IMR-90 (cell line): ENCODE measurements at regions not wholly inside any gene's neighbourhood (a gene's known extent, or its start where the extent isn't known, plus 50 kb on each side); places are given as distances from the start of the nearest gene placed in this dataset.
"Not testable (repeated sequence)": the region's sequence is repeated elsewhere in the genome, so short reads cannot be mapped to it uniquely, and the experiment has no call there.

Experiments
- ATAC-seq: fragments of 200-7000 bp; cut with Tn5 transposase; 2 replicates; pipeline ENCODE4 v1.9.1; 2020; ENCODE audit warnings: low read depth, mild to moderate bottlenecking, moderate library complexity
- BruUV-seq: library from RNA; stranded (reverse); fragments of 400-500 nt; replicated peaks from 2 replicates; lab custom pipeline; 2021; lab: Mats Ljungman, UMichigan
- CTCF ChIA-PET: fragments of 300-600 bp; formaldehyde crosslinking; extraction: SDS; loops from one replicate; lab custom pipeline; 2021; ENCODE audit warnings: antibody characterized with exemption; lab: Yijun Ruan, JAX
- POLR2A ChIA-PET: fragments of 300-600 bp; sonication (Branson Sonifier 250); formaldehyde crosslinking; loops from one replicate; lab custom pipeline; 2022; ENCODE audit warnings: antibody characterized with exemption; ENCODE audit not compliant: unreplicated experiment; lab: Charles Lee
- DNase-seq: peaks from one replicate; pipeline ENCODE4 v3.0.0; 2013
- H2AFZ ChIP-seq: replicated peaks from 2 replicates; pipeline ENCODE3; 2013; ENCODE audit warnings: low read length, mild to moderate bottlenecking; ENCODE audit not compliant: poor library complexity
- H2AK5ac ChIP-seq: 2 replicates; pipeline ENCODE4 v1.6.1; 2013; ENCODE audit warnings: low read depth, low read length, inconsistent platforms
- H2AK9ac ChIP-seq: replicated peaks from 2 replicates; pipeline ENCODE3; 2013; ENCODE audit warnings: mild to moderate bottlenecking, low read depth, low read length, moderate library complexity; ENCODE audit not compliant: poor library complexity
- H2BK120ac ChIP-seq: 2 replicates; pipeline ENCODE4 v1.6.1; 2013; ENCODE audit warnings: low read depth, low read length, inconsistent platforms
- H2BK15ac ChIP-seq: 3 replicates; pipeline ENCODE4 v1.6.1; 2013; ENCODE audit warnings: low read depth, low read length, inconsistent platforms
- H2BK20ac ChIP-seq: 2 replicates; pipeline ENCODE4 v1.6.1; 2013; ENCODE audit warnings: low read depth, mild to moderate bottlenecking, inconsistent platforms, low read length, moderate library complexity
- H2BK5ac ChIP-seq: 2 replicates; pipeline ENCODE4 v1.6.1; 2013; ENCODE audit warnings: mild to moderate bottlenecking, low read depth, low read length, inconsistent platforms; ENCODE audit not compliant: poor library complexity, severe bottlenecking
- H3K14ac ChIP-seq: replicated peaks from 2 replicates; pipeline ENCODE4 v1.6.1; 2013; ENCODE audit warnings: low read depth, low read length, inconsistent platforms
- H3K18ac ChIP-seq: 2 replicates; pipeline ENCODE4 v1.6.1; 2013; ENCODE audit warnings: low read depth, low read length, control low read depth
- H3K23ac ChIP-seq: 2 replicates; pipeline ENCODE4 v1.6.1; 2013; ENCODE audit warnings: low read depth, low read length, inconsistent platforms
- H3K27ac ChIP-seq: 2 replicates; pipeline ENCODE4 v1.5.1; 2013; ENCODE audit warnings: mild to moderate bottlenecking, control low read depth, low read length; ENCODE audit not compliant: insufficient read depth
- H3K27me3 ChIP-seq: 2 replicates; pipeline ENCODE4 v1.6.1; 2013; ENCODE audit warnings: low read length; ENCODE audit not compliant: control insufficient read depth, insufficient read depth
- H3K36me3 ChIP-seq: 2 replicates; pipeline ENCODE4 v1.6.1; 2013; ENCODE audit warnings: low read length, mixed read lengths; ENCODE audit not compliant: control insufficient read depth, insufficient read depth
- H3K4ac ChIP-seq: 2 replicates; pipeline ENCODE4 v1.6.1; 2013; ENCODE audit warnings: low read depth, low read length, inconsistent platforms
- H3K4me1 ChIP-seq: 2 replicates; pipeline ENCODE4 v1.6.1; 2013; ENCODE audit warnings: low read length, mixed read lengths; ENCODE audit not compliant: control insufficient read depth, insufficient read depth
- H3K4me2 ChIP-seq: 2 replicates; pipeline ENCODE4 v1.6.1; 2013; ENCODE audit warnings: low read depth, mild to moderate bottlenecking, control low read depth, low read length, moderate library complexity
- H3K4me3 ChIP-seq: 2 replicates; pipeline ENCODE4 v1.5.1; 2013; ENCODE audit warnings: low read depth, mild to moderate bottlenecking, control low read depth, low read length, moderate library complexity; ENCODE audit not compliant: insufficient read depth
- H3K56ac ChIP-seq: 2 replicates; pipeline ENCODE4 v1.6.1; 2013; ENCODE audit warnings: low read length, inconsistent platforms; ENCODE audit not compliant: insufficient read depth; ENCODE audit errors: extremely low read depth
- H3K79me1 ChIP-seq, 2 experiments: 2 replicates each; pipeline ENCODE4 v1.6.1; 2013; ENCODE audit warnings: low read length in 2 of 2, inconsistent platforms in 1 of 2, low read depth in 1 of 2
- H3K9ac ChIP-seq: 2 replicates; pipeline ENCODE4 v1.6.1; 2013; ENCODE audit warnings: low read depth, low read length, control low read depth
- H3K9me1 ChIP-seq: 2 replicates; pipeline ENCODE4 v1.6.1; 2013; ENCODE audit warnings: low read length, inconsistent platforms; ENCODE audit not compliant: insufficient read depth
- H3K9me3 ChIP-seq: 2 replicates; pipeline ENCODE4 v1.6.1; 2013; ENCODE audit warnings: low read length; ENCODE audit not compliant: control insufficient read depth, insufficient read depth
- H4K20me1 ChIP-seq: 2 replicates; pipeline ENCODE4 v1.6.1; 2013; ENCODE audit warnings: low read length, inconsistent platforms; ENCODE audit not compliant: insufficient read depth
- H4K5ac ChIP-seq: 2 replicates; pipeline ENCODE4 v1.6.1; 2013; ENCODE audit warnings: mild to moderate bottlenecking, low read depth, low read length, control low read depth
- H4K8ac ChIP-seq, 2 experiments: 2 replicates each; pipeline ENCODE4 v1.6.1; 2013; ENCODE audit warnings: low read depth in 2 of 2, low read length in 2 of 2, control low read depth in 1 of 2, inconsistent platforms in 1 of 2
- H4K91ac ChIP-seq: 2 replicates; pipeline ENCODE4 v1.6.1; 2013; ENCODE audit warnings: low read depth, low read length, inconsistent platforms; ENCODE audit not compliant: insufficient read depth
- WGBS, 2 experiments: methylation state at CpG; one replicate each; pipeline versions ENCODE4 v1.1.5 to v1.1.7; 2013; ENCODE audit warnings: missing lambda C conversion rate in 2 of 2; ENCODE audit not compliant: insufficient read length in 1 of 2; ENCODE audit errors: extremely low coverage in 2 of 2; 5-methylcytosine and 5-hydroxymethylcytosine counted together
- dilution Hi-C: fragments of 300-500 bp; cut with HindIII; formaldehyde crosslinking; loops from one replicate; pipeline ENCODE4 v1.14.3; 2018; ENCODE audit warnings: low sequenced_read_pairs; ENCODE audit not compliant: unreplicated experiment
- in situ Hi-C: fragments of 300-500 bp; cut with MboI; formaldehyde crosslinking; loops from 3 replicates; pipeline ENCODE4 v1.14.3; 2019; ENCODE audit warnings: low sequenced_read_pairs, inconsistent platforms, mixed read lengths
- intact Hi-C: fragments of 100-400 bp; cut with micrococcal nuclease; formaldehyde crosslinking; loops from 2 replicates; pipeline ENCODE4 v1.10.0; 2022

- H3K79me1 ChIP-seq, H2BK15ac ChIP-seq, H3K14ac ChIP-seq, H3K9me1 ChIP-seq, H4K91ac ChIP-seq, BruUV-seq, H4K20me1 ChIP-seq, H3K27me3 ChIP-seq, DNase-seq, H3K27ac ChIP-seq, H2BK5ac ChIP-seq, in situ Hi-C loops, intact Hi-C loops, H2AFZ ChIP-seq, POLR2A ChIA-PET, dilution Hi-C loops, H3K4me3 ChIP-seq, H2BK120ac ChIP-seq, H3K9ac ChIP-seq, H3K56ac ChIP-seq, H3K18ac ChIP-seq, H3K4me1 ChIP-seq, H3K36me3 ChIP-seq, CTCF ChIA-PET, H3K23ac ChIP-seq, H2BK20ac ChIP-seq, H3K4ac ChIP-seq, H3K4me2 ChIP-seq, H4K5ac ChIP-seq, H3K9me3 ChIP-seq, H2AK9ac ChIP-seq, H2AK5ac ChIP-seq, H4K8ac ChIP-seq, ATAC-seq: not testable (repeated sequence)
- no CpG with 5 or more reads among the region's 5 CpGs for WGBS, 2 experiments
These were observed 113.9 kb upstream of the ALDH3B2 start for GRCh38 chr11:67788341-67788695.

GRCh38 chr11:67787681-67788340, 113.4 kb upstream of the ALDH3B2 start:
- H3K23ac ChIP-seq, H2AK5ac ChIP-seq, H2BK15ac ChIP-seq, H4K91ac ChIP-seq, in situ Hi-C loops, H3K27ac ChIP-seq, H3K4me3 ChIP-seq, H3K9me3 ChIP-seq, BruUV-seq, H4K5ac ChIP-seq, H2BK5ac ChIP-seq, H3K79me1 ChIP-seq, H3K36me3 ChIP-seq, H4K8ac ChIP-seq, H3K9me1 ChIP-seq, intact Hi-C loops, dilution Hi-C loops, H2BK120ac ChIP-seq, CTCF ChIA-PET, H3K9ac ChIP-seq, DNase-seq, H4K20me1 ChIP-seq, H2AK9ac ChIP-seq, ATAC-seq, H3K18ac ChIP-seq, H3K4me1 ChIP-seq, H2BK20ac ChIP-seq, H3K27me3 ChIP-seq, H3K56ac ChIP-seq, POLR2A ChIA-PET, H2AFZ ChIP-seq, H3K14ac ChIP-seq, H3K4me2 ChIP-seq, H3K4ac ChIP-seq: not testable (repeated sequence)
- 92% methylated on average over 6 of the region's 19 CpGs; no CpG with 5 or more reads in 1 of the 2 experiments for WGBS, 2 experiments
